GM23248 (cell line): ENCODE measurements at regions not wholly inside any gene's neighbourhood (a gene's known extent, or its start where the extent isn't known, plus 50 kb on each side); places are given as distances from the start of the nearest gene placed in this dataset.

ENCODE experiments used
- DNase-seq: peaks from one replicate; pipeline ENCODE4 v3.0.0-alpha.2; 2015
- H2AFZ ChIP-seq: fragments of 200-600 bp; sonication (generic); 2 replicates; pipeline ENCODE4 v1.6.1; 2016; ENCODE audit warnings: antibody characterized with exemption
- H3F3A ChIP-seq: fragments of 200-600 bp; sonication (generic); 2 replicates; pipeline ENCODE4 v1.6.1; 2016; ENCODE audit warnings: mild to moderate bottlenecking, antibody characterized with exemption, mixed run types; ENCODE audit not compliant: insufficient read depth
- H3K27ac ChIP-seq: fragments of 200-600 bp; sonication (generic); 2 replicates; pipeline ENCODE4 v1.5.1; 2016; ENCODE audit warnings: mild to moderate bottlenecking
- H3K27me3 ChIP-seq: fragments of 200-600 bp; sonication (generic); replicated peaks from 2 replicates; pipeline ENCODE4 v1.6.1; 2016; ENCODE audit warnings: mild to moderate bottlenecking; ENCODE audit not compliant: insufficient read depth
- H3K36me3 ChIP-seq: fragments of 200-600 bp; sonication (generic); 2 replicates; pipeline ENCODE4 v1.6.1; 2016; ENCODE audit warnings: low read depth, mild to moderate bottlenecking
- H3K4me1 ChIP-seq: fragments of 200-600 bp; sonication (generic); 2 replicates; pipeline ENCODE4 v1.6.1; 2016; ENCODE audit warnings: mild to moderate bottlenecking; ENCODE audit not compliant: insufficient read depth
- H3K4me2 ChIP-seq: fragments of 200-600 bp; sonication (generic); one replicate; pipeline ENCODE4 v1.6.1; 2016; ENCODE audit warnings: mild to moderate bottlenecking; ENCODE audit not compliant: unreplicated experiment
- H3K4me3 ChIP-seq: fragments of 200-600 bp; sonication (generic); 2 replicates; pipeline ENCODE4 v1.5.1; 2016; ENCODE audit warnings: mild to moderate bottlenecking
- H3K79me2 ChIP-seq: fragments of 200-600 bp; sonication (generic); 2 replicates; pipeline ENCODE4 v1.6.1; 2016; ENCODE audit warnings: mild to moderate bottlenecking; ENCODE audit not compliant: insufficient read depth
- H3K9ac ChIP-seq: fragments of 200-600 bp; sonication (generic); 2 replicates; pipeline ENCODE4 v1.6.1; 2016; ENCODE audit warnings: mild to moderate bottlenecking
- H3K9me2 ChIP-seq: fragments of 200-600 bp; sonication (generic); 2 replicates; pipeline ENCODE4 v1.6.1; 2016; ENCODE audit warnings: mixed run types, mild to moderate bottlenecking, moderate library complexity; ENCODE audit not compliant: insufficient read depth
- H3K9me3 ChIP-seq: fragments of 200-600 bp; sonication (generic); one replicate; pipeline ENCODE4 v1.6.1; 2017; ENCODE audit warnings: low read depth
- H4K20me1 ChIP-seq: fragments of 200-600 bp; sonication (generic); 2 replicates; pipeline ENCODE4 v1.6.0; 2016; ENCODE audit not compliant: insufficient read depth
- EZH2 ChIP-seq: fragments of 200-600 bp; sonication (generic); IDR thresholded peaks from 2 replicates; pipeline ENCODE4 v1.6.1; 2018; ENCODE audit warnings: antibody characterized with exemption, mild to moderate bottlenecking; ENCODE audit not compliant: insufficient read depth, poor library complexity, severe bottlenecking
- EZH2phosphoT487 ChIP-seq: fragments of 200-600 bp; sonication (generic); IDR thresholded peaks from 2 replicates; pipeline ENCODE4 v1.6.1; 2018; ENCODE audit warnings: antibody characterized with exemption, moderate library complexity, mild to moderate bottlenecking, low read depth; ENCODE audit not compliant: insufficient read depth
- WGBS, 2 experiments: methylation state at CpG; one replicate each; pipeline ENCODE4 v1.1.6; 2015 to 2017; ENCODE audit warnings: low lambda C conversion rate in 2 of 2, low coverage in 1 of 2; ENCODE audit errors: missing lambda C conversion rate in 2 of 2; 5-methylcytosine and 5-hydroxymethylcytosine counted together
- in situ Hi-C: fragments of 300-500 bp; cut with MboI; formaldehyde crosslinking; loops from 2 replicates; pipeline ENCODE4 v1.15.0; 2020

- Histone ChIP-seq H3K27ac (no peak overlapping the region), H3K9me2 (no peaks in the 10 kb centered on the region), H3K36me3 (no peaks in the 10 kb centered on the region), H2AFZ (no peak overlapping the region), H4K20me1 (no peaks in the 10 kb centered on the region), H3K4me3 (no peak overlapping the region), H3K79me2 (no peaks in the 10 kb centered on the region), H3K4me1 (no peaks in the 10 kb centered on the region), H3K9ac (no peak overlapping the region), H3K9me3 (no peaks in the 10 kb centered on the region), H3K27me3 (peaks cover 25% of the 10 kb centered on the region), H3K4me2 (no peak overlapping the region), H3F3A (no peaks in the 10 kb centered on the region)
- TF ChIP-seq EZH2 (no peak), EZH2phosphoT487 (no peak)
- in situ Hi-C loops: no loop called here
- no peak for DNase-seq
- WGBS, 2 experiments: 64 to 65% methylated on average over 7 of the region's 7 CpGs
These were observed 122.8 kb upstream of the PRR20G start for GRCh38 chr3:127410678-127411077.

GRCh38 chr3:127410137-127410488 lies 122.3 kb upstream of the PRR20G start:
- H3K9me3 ChIP-seq: no peaks in the 10 kb centered on the region
- no peaks in the 10 kb centered on the region for H3K4me1 ChIP-seq
- no peak overlapping the region for H3K27ac ChIP-seq
- H3F3A ChIP-seq: no peaks in the 10 kb centered on the region
- 42 to 47% methylated on average over 6 of the region's 6 CpGs for WGBS, 2 experiments
- no peaks in the 10 kb centered on the region for H3K79me2 ChIP-seq
- no peak for DNase-seq
- no peak overlapping the region for H2AFZ ChIP-seq
- no peaks in the 10 kb centered on the region for H3K9me2 ChIP-seq
- H3K4me3 ChIP-seq: no peak overlapping the region
- no peaks in the 10 kb centered on the region for H3K36me3 ChIP-seq
- no peak overlapping the region for H3K4me2 ChIP-seq
- H3K27me3 ChIP-seq: peaks cover 21% of the 10 kb centered on the region
- in situ Hi-C loops: no loop called here
- TF ChIP-seq EZH2 (no peak), EZH2phosphoT487 (no peak)
- H3K9ac ChIP-seq: no peak overlapping the region
- no peaks in the 10 kb centered on the region for H4K20me1 ChIP-seq

GRCh38 chr3:127409421-127410136 lies 121.7 kb upstream of the PRR20G start:
- Histone ChIP-seq H3K4me2 (no peak overlapping the region), H3K4me3 (no peak overlapping the region), H3K9ac (no peak overlapping the region), H3K9me3 (no peaks in the 10 kb centered on the region), H4K20me1 (no peaks in the 10 kb centered on the region), H3K27ac (no peak overlapping the region), H2AFZ (no peak overlapping the region), H3K4me1 (no peaks in the 10 kb centered on the region), H3F3A (no peaks in the 10 kb centered on the region), H3K9me2 (no peaks in the 10 kb centered on the region), H3K36me3 (no peaks in the 10 kb centered on the region), H3K79me2 (no peaks in the 10 kb centered on the region), H3K27me3 (peaks cover 16% of the 10 kb centered on the region)
- in situ Hi-C loops: no loop called here
- no peak for DNase-seq
- TF ChIP-seq EZH2phosphoT487 (no peak), EZH2 (no peak)
- WGBS, 2 experiments: 42 to 61% methylated on average over 7 to 9 of the region's 9 CpGs

DNA sequence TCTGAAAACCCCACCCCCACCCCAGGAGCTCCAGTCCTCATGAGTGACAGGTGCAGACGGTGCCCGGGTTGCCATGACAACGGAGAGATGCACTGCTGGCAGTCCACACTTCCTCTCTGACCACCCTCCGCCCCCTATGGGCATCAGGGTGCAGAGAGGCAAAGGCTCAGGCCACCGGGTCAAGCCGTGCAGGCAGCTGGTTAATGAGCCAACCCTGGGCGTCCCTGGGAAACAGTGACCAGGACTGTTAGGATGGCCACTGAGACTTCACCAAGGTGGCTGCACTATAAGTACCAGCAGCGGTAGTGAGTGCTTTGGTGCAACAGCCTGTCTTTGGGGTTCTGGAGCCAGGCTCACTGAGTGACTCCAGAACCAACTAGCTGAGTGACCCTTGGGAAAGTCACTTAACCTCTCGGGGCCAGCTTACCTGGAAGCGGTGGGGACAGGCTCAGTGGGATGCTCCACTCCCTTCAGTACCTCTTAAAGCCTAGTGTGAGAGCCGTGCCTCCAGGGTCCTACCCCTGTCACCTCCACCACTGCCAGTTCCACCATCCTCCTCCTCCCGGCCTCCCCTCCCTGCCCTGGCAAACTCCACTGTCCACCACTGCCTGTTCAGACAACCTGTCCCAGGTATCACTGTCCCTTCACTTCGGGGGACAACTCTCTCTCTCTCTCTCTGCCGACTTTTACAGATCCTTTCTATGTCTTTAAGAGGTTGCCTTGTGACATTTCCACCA lies 121.0 kb upstream of the PRR20G start:
- Histone ChIP-seq H3K4me1 (no peaks in the 10 kb centered on the region), H2AFZ (no peak overlapping the region), H3F3A (no peaks in the 10 kb centered on the region), H3K9me3 (no peaks in the 10 kb centered on the region), H3K79me2 (no peaks in the 10 kb centered on the region), H4K20me1 (no peaks in the 10 kb centered on the region), H3K9me2 (no peaks in the 10 kb centered on the region), H3K9ac (no peak overlapping the region), H3K27ac (no peak overlapping the region), H3K4me3 (no peak overlapping the region), H3K36me3 (no peaks in the 10 kb centered on the region), H3K4me2 (no peak overlapping the region), H3K27me3 (peaks cover 10% of the 10 kb centered on the region)
- 36 to 44% methylated on average over 12 to 14 of the region's 14 CpGs for WGBS, 2 experiments
- in situ Hi-C loops: no loop called here
- DNase-seq: no peak
- TF ChIP-seq EZH2 (no peak), EZH2phosphoT487 (no peak)
